ENCODE measurements at regions not wholly inside any gene's neighbourhood (a gene's known extent, or its start where the extent isn't known, plus 50 kb on each side); places are given as distances from the start of the nearest gene placed in this dataset.

DNA sequence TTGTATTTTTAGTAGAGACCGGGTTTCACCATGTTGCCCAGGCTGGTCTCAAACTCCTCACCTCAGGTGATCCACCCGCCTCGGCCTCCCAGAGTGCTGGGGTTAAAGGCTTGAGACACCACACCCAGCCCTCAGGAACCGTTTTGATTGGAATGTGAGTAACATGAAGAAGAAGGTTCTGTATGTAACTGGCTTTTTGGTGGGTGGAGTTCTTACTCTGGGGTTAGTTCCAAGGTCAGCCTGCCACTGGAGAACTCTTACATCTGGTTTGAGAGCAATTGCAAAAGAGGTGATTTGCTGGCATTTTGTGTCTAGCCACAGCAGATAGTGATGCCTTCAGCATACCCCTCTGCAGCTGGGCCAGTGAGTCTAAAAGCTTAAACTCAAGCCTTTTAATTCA is 457.8 kb upstream of the VSTM2A start:
- intact Hi-C loops (cut with DNase I): no loop called here
- H3K36me3 ChIP-seq: no peaks in the 10 kb centered on the region

DNA sequence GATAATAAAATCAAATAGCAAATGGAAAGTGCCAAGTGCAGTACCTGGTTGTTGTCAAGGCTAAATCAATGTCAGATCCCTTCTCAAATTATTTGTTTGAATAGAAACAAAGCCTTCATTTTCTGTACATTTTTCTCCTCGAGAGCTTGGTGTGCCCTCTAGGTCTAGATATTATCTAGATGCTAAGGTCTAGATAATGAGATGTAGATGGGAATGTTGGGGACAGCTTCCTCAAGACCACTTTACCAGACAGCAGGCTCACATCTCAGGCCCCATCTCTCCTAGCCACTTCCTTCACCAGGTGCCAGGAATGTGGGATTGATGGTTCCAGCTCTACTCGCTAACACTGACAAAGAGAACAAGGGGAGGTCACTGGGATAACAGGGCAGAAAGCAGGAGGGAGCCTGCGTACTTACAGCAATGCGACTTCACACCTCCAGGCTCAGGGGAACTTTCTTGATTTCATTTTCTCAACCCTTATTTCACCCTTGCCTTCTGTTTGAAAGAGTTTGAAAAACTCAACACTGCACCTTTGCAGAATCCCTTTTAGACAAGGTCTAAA is 451.4 kb upstream of the VSTM2A start:
- DNase-seq (no peak), ATAC-seq (no peak)
- no peak overlapping the region for H3K27ac ChIP-seq
- no peaks in the 10 kb centered on the region for H3K4me1 ChIP-seq
- H3K36me3 ChIP-seq: no peaks in the 10 kb centered on the region
- intact Hi-C loops (cut with DNase I): no loop called here
- TF ChIP-seq, protein P1, sequence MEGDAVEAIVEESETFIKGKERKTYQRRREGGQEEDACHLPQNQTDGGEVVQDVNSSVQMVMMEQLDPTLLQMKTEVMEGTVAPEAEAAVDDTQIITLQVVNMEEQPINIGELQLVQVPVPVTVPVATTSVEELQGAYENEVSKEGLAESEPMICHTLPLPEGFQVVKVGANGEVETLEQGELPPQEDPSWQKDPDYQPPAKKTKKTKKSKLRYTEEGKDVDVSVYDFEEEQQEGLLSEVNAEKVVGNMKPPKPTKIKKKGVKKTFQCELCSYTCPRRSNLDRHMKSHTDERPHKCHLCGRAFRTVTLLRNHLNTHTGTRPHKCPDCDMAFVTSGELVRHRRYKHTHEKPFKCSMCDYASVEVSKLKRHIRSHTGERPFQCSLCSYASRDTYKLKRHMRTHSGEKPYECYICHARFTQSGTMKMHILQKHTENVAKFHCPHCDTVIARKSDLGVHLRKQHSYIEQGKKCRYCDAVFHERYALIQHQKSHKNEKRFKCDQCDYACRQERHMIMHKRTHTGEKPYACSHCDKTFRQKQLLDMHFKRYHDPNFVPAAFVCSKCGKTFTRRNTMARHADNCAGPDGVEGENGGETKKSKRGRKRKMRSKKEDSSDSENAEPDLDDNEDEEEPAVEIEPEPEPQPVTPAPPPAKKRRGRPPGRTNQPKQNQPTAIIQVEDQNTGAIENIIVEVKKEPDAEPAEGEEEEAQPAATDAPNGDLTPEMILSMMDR (IDR thresholded peaks at IDR 0.05): no peak
- no peak overlapping the region for H3K4me3 ChIP-seq
- H3K27me3 ChIP-seq (ENCODE audit: low read depth): no peaks in the 10 kb centered on the region
- no peaks in the 10 kb centered on the region for H3K9me3 ChIP-seq

More for the DNA sequence above, 457.8 kb upstream of the VSTM2A start:
- DNase-seq: no peak
- Histone ChIP-seq H3K4me1 (no peaks in the 10 kb centered on the region), H3K9me3 (no peaks in the 10 kb centered on the region), H3K4me3 (no peak overlapping the region), H3K27ac (no peak overlapping the region), H3K27me3 (ENCODE audit: low read depth) (no peaks in the 10 kb centered on the region)
- ATAC-seq: no peak
- TF ChIP-seq, protein P1 (IDR thresholded peaks at IDR 0.05): no peak

DNA sequence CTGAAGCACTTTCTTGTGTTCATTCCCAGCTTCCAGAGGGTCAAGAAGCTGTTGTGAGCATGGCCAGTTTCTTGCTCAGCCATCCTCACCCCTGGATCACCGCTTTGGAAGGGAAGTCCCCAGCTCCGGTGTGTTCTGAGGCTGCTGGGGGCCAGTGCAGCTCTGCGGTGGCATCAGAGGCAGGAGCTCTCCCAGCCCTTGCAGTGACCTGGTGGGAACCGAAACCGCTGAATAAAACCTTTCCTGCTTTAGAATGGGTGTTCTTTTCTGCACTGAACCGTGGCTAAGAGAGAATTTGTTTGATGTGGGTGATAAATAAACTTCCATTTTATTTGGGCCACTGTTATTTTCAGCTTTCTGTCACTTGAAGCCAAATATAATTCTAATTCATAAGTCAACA is 450.9 kb upstream of the VSTM2A start:
- no peak for ATAC-seq

DNA sequence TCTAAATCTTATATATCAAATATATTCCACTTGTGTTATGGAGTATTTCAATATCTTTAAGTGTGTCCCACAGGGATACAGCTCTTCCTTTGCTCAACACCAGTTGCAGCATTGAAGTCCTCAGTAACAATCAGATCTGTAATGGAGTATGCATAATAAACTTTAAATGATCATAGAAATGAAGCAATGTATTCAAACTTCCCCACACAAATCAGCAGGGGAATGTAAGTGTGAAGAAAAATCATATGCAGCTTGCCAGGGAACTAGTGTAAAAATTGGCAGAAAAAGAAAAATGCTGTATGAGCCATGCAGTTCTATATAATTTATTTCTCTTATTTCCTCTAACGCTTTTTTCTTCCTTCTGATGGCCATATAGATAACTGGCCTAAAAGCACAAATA is 444.3 kb upstream of the VSTM2A start:
- intact Hi-C loops (cut with DNase I): no loop called here
- TF ChIP-seq, protein P1 (IDR thresholded peaks at IDR 0.05): no peak

More for the DNA sequence above, 450.9 kb upstream of the VSTM2A start:
- Histone ChIP-seq H3K27ac (no peak overlapping the region), H3K27me3 (ENCODE audit: low read depth) (no peaks in the 10 kb centered on the region), H3K9me3 (no peaks in the 10 kb centered on the region), H3K4me3 (no peak overlapping the region), H3K36me3 (no peaks in the 10 kb centered on the region), H3K4me1 (no peaks in the 10 kb centered on the region)
- DNase-seq: no peak
- TF ChIP-seq, protein P1 (IDR thresholded peaks at IDR 0.05): no peak
- intact Hi-C loops (cut with DNase I): no loop called here

DNA sequence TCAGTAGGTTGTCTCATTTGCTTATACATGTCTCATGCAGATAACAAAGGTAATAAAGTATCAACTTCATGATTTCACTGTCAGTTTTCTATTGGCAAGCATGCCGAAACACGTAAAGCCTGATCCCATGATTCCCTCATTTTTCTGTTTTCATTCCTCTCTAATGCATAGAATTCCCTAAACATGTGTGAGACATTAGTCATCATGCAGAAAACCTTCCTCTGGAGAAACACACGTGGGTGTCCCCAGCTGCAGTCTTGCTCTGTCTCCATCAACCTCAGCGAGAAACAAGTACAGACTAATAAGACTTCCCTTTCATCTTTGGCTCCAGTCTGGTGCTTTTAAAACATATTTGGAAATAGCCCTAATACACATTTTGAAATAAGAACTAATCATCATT is 432.7 kb upstream of the VSTM2A start:
- Histone ChIP-seq H3K27ac (no peak overlapping the region), H3K36me3 (no peaks in the 10 kb centered on the region), H3K4me3 (no peak overlapping the region), H3K4me1 (no peaks in the 10 kb centered on the region), H3K27me3 (ENCODE audit: low read depth) (no peaks in the 10 kb centered on the region), H3K9me3 (no peaks in the 10 kb centered on the region)
- intact Hi-C loops (cut with DNase I): no loop called here
- DNase-seq (no peak), ATAC-seq (no peak)
- TF ChIP-seq, protein P1 (IDR thresholded peaks at IDR 0.05): no peak

More for the DNA sequence above, 444.3 kb upstream of the VSTM2A start:
- DNase-seq: no peak
- Histone ChIP-seq H3K27me3 (ENCODE audit: low read depth) (no peaks in the 10 kb centered on the region), H3K9me3 (no peaks in the 10 kb centered on the region), H3K4me3 (no peak overlapping the region), H3K4me1 (no peaks in the 10 kb centered on the region), H3K36me3 (no peaks in the 10 kb centered on the region), H3K27ac (no peak overlapping the region)
- no peak for ATAC-seq
